Activated CD4-positive, alpha-beta T cell treated with anti-CD3 and anti-CD28 coated beads, Interleukin-2, Interleukin-4, amounts not matched to agents 100 ng/mL and 50 ng/mL, durations not matched to agents 16 hours and 8 hours (primary cell): ENCODE measurements at regions not wholly inside any gene's neighbourhood (a gene's known extent, or its start where the extent isn't known, plus 50 kb on each side); places are given as distances from the start of the nearest gene placed in this dataset.
"Not testable (repeated sequence)": the region's sequence is repeated elsewhere in the genome, so short reads cannot be mapped to it uniquely, and the experiment has no call there.

Experiments used
- DNase-seq: peaks from one replicate; pipeline ENCODE4 v3.0.0-alpha.2; 2020; ENCODE audit warnings: low spot score

GRCh38 chr15:62506217-62506805 is 341.2 kb upstream of the C2CD4B start:
- DNase-seq, result no peak

GRCh38 chr15:62509395-62509958 is 344.4 kb upstream of the C2CD4B start:
- no peak for DNase-seq

- DNase-seq, result no peak
Measured at GRCh38 chr15:62510791-62511190, 345.7 kb upstream of the C2CD4B start.

GRCh38 chr15:62512904-62513303 is 347.8 kb upstream of the C2CD4B start:
- no peak for DNase-seq

- no peak for DNase-seq
Measured at GRCh38 chr15:62513893-62514292, 348.8 kb upstream of the C2CD4B start.

GRCh38 chr15:62515696-62516395 is 350.8 kb upstream of the C2CD4B start:
- DNase-seq, result no peak

- DNase-seq, result no peak
Measured at GRCh38 chr15:62517541-62517940, 352.5 kb upstream of the C2CD4B start.

GRCh38 chr15:62518666-62519065 is 353.6 kb upstream of the C2CD4B start:
- not testable (repeated sequence) for DNase-seq

- DNase-seq, result no peak
Measured at GRCh38 chr15:62519900-62520299, 354.8 kb upstream of the C2CD4B start.

- no peak for DNase-seq
Measured at GRCh38 chr15:62520887-62521286, 355.8 kb upstream of the C2CD4B start.

- no peak for DNase-seq
Measured at GRCh38 chr15:62521396-62521795, 356.3 kb upstream of the C2CD4B start.

- DNase-seq, result no peak
Measured at GRCh38 chr15:62524848-62525247, 359.8 kb upstream of the C2CD4B start.

GRCh38 chr15:62527387-62527786 is 362.3 kb upstream of the C2CD4B start:
- no peak for DNase-seq

GRCh38 chr15:62528505-62528904 is 363.4 kb upstream of the C2CD4B start:
- DNase-seq, result no peak

GRCh38 chr15:62532367-62532766 is 367.3 kb upstream of the C2CD4B start:
- no peak for DNase-seq

GRCh38 chr15:62533687-62534086 is 368.6 kb upstream of the C2CD4B start:
- DNase-seq, result no peak

GRCh38 chr15:62534996-62535395 is 369.9 kb upstream of the C2CD4B start:
- no peak for DNase-seq

- DNase-seq, result no peak
Measured at GRCh38 chr15:62539236-62539635, 374.2 kb upstream of the C2CD4B start.

- DNase-seq, result no peak
Measured at GRCh38 chr15:62541250-62541649, 376.2 kb upstream of the C2CD4B start.

- no peak for DNase-seq
Measured at GRCh38 chr15:62541846-62542245, 376.8 kb upstream of the C2CD4B start.

GRCh38 chr15:62544446-62544845 is 379.4 kb upstream of the C2CD4B start:
- DNase-seq, result no peak

GRCh38 chr15:62545467-62546227 is 380.6 kb upstream of the C2CD4B start:
- DNase-seq, result no peak

- DNase-seq, result no peak
Measured at GRCh38 chr15:62546628-62547027, 381.5 kb upstream of the C2CD4B start.
